ENCODE measurements at regions not wholly inside any gene's neighbourhood (a gene's known extent, or its start where the extent isn't known, plus 50 kb on each side); places are given as distances from the start of the nearest gene placed in this dataset.

- DNase-seq (ENCODE audit: low spot score): no peak
These were observed 486.0 kb upstream of the CHRM3 start for GRCh38 chr1:238900334-238900865.

DNA sequence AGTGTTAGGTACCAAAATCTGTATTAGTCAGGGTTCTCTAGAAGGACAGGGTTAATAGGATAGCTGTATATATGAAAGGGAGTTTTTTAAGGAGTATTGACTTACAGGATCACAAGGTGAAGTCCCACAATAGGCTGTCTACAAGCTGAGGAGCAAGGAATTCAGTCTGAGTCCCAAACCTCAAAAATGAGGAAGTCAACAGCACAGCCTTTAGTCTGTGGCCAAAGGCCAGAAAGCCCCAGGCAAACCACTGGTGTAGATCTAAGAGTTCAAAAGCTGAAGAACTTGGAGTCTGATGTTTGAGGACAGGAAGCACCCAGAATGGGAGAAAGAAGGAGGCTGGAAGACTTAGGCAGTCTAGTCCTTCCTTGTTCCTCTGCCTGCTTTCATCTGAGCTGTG lies 487.5 kb upstream of the CHRM3 start:
- DNase-seq (ENCODE audit: low spot score): no peak

- DNase-seq (ENCODE audit: low spot score): no peak
These were observed 490.5 kb upstream of the CHRM3 start for GRCh38 chr1:238895911-238896310.

- DNase-seq (ENCODE audit: low spot score): no peak
These were observed 493.8 kb upstream of the CHRM3 start for GRCh38 chr1:238892612-238893011.

DNA sequence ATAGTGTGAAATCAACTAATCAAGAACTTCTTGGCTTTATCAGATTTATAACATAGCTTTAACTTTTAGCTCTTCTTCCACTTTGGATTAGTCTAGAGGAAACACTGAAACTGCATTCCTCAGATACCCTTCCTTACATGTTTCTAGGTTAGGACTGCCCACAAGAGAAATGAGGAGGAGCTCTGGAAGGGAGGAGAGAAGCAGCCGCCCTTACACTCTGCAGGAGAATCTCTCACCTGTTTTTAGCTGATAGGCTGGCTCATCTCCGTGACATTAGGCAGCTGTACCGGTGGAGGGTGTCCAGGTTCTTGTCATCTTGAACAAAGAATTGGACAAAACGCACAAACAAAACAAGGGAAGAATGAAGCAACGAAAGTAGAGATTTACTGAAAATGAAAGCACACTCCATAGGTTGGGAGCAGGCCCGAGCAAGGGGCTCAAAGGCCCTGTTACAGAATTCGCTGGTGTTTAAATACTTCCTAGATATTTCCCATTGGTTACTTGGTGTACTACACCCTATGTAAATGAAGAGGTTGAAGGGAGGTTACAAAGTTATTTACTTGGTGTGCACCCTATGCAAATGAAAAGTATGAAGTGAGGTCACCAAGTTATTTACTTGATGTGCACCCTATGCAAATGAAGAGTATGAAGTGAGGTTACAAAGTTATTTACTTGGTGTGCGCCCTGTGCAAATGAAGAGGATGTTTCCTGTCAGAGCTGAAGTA lies 524.9 kb upstream of the CHRM3 start:
- no peak for DNase-seq (ENCODE audit: low spot score)

DNA sequence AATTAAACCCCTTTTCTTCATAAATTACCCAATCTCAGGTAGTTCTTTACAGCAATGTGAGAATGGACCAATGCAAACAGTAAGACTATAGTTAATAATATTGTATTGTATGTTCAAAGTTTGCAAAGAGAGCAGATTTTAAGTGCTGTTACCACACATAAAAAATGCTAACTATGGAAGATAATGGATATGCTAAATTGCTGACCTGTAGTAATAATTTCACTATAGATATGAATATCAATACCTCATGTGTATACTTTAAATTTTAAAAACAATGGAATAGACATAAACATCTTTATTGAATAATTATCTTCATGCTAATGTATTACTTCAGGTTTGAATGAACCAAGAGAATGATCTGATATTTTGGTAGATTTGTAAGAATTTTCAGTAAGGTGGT lies 552.4 kb upstream of the CHRM3 start:
- DNase-seq (ENCODE audit: low spot score): no peak

DNA sequence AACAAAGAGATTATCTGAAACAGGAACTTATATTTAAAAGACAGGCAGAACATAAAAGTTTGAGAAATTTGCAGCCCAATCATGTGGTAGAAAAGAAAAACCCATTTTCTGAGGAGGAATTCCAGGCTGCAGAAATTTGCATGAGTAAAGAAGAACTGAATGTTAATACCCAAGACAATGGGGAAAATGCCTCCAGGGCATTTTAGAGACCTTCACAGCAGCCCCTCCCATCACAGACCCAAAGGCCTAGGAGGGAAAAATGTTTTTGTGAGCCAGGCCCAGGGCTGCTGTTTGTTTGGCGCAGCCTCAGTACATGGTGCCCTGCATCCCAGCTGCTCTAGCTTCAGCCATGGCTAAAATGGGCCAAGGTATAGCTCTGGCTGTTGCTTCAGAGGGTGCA lies 554.3 kb upstream of the CHRM3 start:
- no peak for DNase-seq (ENCODE audit: low spot score)

GRCh38 chr1:238830036-238830611 lies 556.2 kb upstream of the CHRM3 start:
- no peak for DNase-seq (ENCODE audit: low spot score)

DNA sequence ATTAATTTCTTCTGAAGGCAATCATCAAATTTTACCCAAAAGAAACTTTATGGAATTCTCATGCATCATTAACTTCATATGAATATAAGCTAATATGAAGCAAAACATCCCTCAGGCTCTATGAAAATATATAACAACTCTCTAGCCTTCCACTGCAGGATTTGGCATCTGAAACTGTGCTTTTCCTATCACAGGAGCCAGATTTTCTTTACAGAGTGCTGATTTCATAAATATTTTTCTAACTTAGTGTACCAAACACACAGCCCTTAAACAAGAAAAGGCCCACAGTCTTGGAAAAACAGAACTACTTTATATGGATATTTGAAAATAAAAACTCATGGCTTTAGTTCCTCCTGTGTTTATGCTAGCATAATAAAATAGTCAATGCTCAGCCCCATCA lies 559.5 kb upstream of the CHRM3 start:
- DNase-seq (ENCODE audit: low spot score): no peak

- no peak for DNase-seq (ENCODE audit: low spot score)
These were observed 563.0 kb upstream of the CHRM3 start for GRCh38 chr1:238823416-238823815.

DNA sequence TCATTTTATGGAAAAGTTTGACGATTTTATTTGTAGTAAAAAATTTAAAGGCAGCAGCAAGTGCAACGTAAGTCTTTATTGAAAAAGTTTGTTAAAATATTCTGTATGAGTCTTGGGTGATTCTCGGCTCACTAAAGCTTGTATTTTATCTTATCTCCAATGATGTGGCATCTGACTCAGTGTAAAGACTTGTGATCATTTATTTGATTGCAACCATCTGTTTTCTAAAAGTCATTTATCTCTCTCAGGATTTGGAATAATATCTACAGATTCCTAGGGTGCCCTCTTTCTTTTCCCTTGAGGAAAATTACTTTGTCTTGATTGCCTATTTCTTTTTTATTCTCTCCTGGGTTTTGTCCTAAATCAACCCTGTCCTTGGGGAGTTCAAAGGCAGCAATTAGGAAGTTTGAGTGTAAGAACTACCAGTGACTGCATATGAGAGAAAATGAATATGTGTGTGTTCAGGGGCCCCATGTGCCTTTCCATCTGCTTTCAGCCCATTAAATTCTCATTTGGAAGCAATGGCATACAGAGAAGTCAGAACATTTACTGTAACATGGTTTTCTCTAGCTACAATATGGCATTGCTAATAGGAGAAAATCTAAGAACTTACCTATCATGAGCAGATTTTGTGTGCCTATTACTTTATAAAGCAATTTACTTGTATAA lies 575.0 kb upstream of the CHRM3 start:
- DNase-seq (ENCODE audit: low spot score): no peak

GRCh38 chr1:238790882-238791281 lies 595.5 kb upstream of the CHRM3 start:
- no peak for DNase-seq (ENCODE audit: low spot score)

- DNase-seq (ENCODE audit: low spot score): no peak
These were observed 596.3 kb upstream of the CHRM3 start for GRCh38 chr1:238789916-238790667.

- no peak for DNase-seq (ENCODE audit: low spot score)
These were observed 598.9 kb upstream of the CHRM3 start for GRCh38 chr1:238787471-238787870.

DNA sequence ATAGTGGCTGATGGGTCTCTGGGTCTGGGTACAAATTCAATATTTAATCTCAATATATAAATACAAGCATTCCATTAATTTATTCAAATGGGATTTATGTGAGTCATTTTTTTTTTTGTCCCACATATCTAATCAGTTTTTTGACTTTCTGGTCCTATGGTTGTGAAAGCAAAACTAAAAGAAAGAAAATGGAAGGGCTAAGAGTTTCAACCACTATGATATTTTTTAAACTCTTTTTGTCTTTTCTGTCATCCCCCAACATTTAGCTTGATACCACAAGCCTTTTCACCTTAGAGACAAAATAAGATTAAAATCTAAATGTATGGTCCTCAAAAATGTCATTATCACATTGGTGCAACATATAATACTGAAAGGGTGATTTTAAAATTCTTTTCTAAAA lies 602.7 kb upstream of the CHRM3 start:
- DNase-seq (ENCODE audit: low spot score): no peak

- no peak for DNase-seq (ENCODE audit: low spot score)
These were observed 606.7 kb upstream of the CHRM3 start for GRCh38 chr1:238779716-238780115.

- DNase-seq (ENCODE audit: low spot score): no peak
These were observed 608.3 kb upstream of the CHRM3 start for GRCh38 chr1:238778113-238778512.

- no peak for DNase-seq (ENCODE audit: low spot score)
These were observed 608.8 kb upstream of the CHRM3 start for GRCh38 chr1:238777551-238777950.

GRCh38 chr1:238776126-238776525 lies 610.2 kb upstream of the CHRM3 start:
- DNase-seq (ENCODE audit: low spot score): no peak

DNA sequence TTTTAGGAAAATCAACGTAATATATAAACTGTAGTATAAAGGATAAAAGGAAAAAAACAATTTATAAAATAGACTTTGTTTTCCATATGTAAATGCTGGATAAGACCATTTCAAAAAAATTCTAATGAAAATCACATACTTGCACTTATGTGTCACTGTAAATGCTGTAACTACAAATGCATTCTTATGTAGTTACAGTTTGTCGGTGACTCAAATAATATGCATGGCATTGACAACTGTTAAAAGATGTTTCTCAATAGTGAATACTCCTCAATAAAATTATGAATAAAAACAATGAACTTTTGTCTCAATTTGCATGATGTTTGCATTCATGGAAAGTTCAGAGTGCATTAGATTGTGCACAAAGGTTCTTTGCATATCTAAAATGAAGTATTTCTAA lies 614.0 kb upstream of the CHRM3 start:
- no peak for DNase-seq (ENCODE audit: low spot score)

DNA sequence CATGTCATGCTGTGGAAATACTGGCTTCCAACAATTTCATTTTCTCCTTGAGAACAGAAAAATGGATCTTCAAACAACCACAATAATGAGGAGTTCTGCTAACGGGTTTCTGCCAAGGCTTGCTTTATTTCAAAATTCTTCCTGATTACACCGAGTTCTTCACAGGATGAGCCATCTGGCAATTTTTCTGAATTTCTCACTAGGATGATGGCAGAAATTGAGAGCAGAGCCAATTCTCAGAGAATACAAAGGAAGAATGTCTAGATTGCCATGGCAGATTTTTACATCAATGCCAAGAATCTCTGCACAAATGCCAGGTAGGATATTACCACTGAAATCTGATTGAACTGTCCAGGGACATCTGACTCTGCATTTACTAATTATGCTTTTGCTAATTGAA lies 619.0 kb upstream of the CHRM3 start:
- no peak for DNase-seq (ENCODE audit: low spot score)

DNA sequence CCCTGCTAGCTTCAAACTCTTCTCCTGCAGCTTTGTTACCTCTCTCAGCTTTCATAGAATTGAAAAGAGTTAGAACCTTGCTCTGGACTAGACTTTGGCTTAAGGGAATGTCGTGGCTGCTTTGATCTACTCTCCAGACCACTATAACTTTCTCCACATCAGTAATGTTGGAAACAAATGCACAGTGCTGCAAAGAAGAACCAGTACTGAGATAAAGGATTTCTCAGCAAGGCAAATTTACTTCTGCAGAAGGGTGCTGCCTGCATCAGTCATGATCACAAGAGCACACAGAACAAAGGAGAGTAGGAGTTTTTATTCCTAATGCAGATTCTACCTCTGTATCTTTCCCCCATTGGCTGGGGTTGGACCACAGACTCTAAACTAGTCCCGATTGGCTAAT lies 621.6 kb upstream of the CHRM3 start:
- DNase-seq (ENCODE audit: low spot score): no peak

- DNase-seq (ENCODE audit: low spot score): no peak
These were observed 633.1 kb upstream of the CHRM3 start for GRCh38 chr1:238753252-238753651.

Data from globus pallidus (tissue), 1 donor.